DND-41 (cell line): ENCODE measurements at regions not wholly inside any gene's neighbourhood (a gene's known extent, or its start where the extent isn't known, plus 50 kb on each side); places are given as distances from the start of the nearest gene placed in this dataset.

Experiments used
- ATAC-seq: fragments of 200-7000 bp; cut with Tn5 transposase; 3 replicates; pipeline ENCODE4 v1.9.1; 2021; ENCODE audit warnings: low read depth; ENCODE audit not compliant: insufficient read depth
- DNase-seq: peaks from one replicate; pipeline ENCODE4 v3.0.0-alpha.2; 2020
- H2AFZ ChIP-seq: 2 replicates; pipeline ENCODE4 v1.6.0; 2012; ENCODE audit warnings: low read depth, low read length
- H3K27ac ChIP-seq: 2 replicates; pipeline ENCODE4 v1.5.1; 2012; ENCODE audit warnings: low read length, inconsistent platforms
- H3K27me3 ChIP-seq: fragments of 200-600 bp; sonication (generic); 2 replicates; pipeline ENCODE4 v1.6.0; 2012; ENCODE audit warnings: low read length, mild to moderate bottlenecking, inconsistent platforms; ENCODE audit not compliant: insufficient read depth, poor library complexity
- H3K36me3 ChIP-seq: 2 replicates; pipeline ENCODE4 v1.5.1; 2012; ENCODE audit warnings: low read length, inconsistent platforms; ENCODE audit not compliant: insufficient read depth
- H3K4me1 ChIP-seq: 2 replicates; pipeline ENCODE4 v1.5.1; 2012; ENCODE audit warnings: mild to moderate bottlenecking, low read length; ENCODE audit not compliant: insufficient read depth
- H3K4me2 ChIP-seq: 2 replicates; pipeline ENCODE4 v1.6.0; 2012; ENCODE audit warnings: mild to moderate bottlenecking, moderate library complexity, low read length, inconsistent platforms; ENCODE audit not compliant: insufficient read depth
- H3K4me3 ChIP-seq, 2 experiments: fragments of 200-600 bp in 1 of 2; shearing (Covaris generic) in 1 of 2; 2 replicates each; pipeline ENCODE4 v1.5.1; 2012 to 2016; ENCODE audit warnings: inconsistent platforms in 2 of 2, low read length in 2 of 2, mild to moderate bottlenecking in 2 of 2, low read depth in 1 of 2, moderate library complexity in 1 of 2
- H3K79me2 ChIP-seq: 2 replicates; pipeline ENCODE4 v1.6.0; 2012; ENCODE audit warnings: low read length, inconsistent platforms; ENCODE audit not compliant: insufficient read depth
- H3K9ac ChIP-seq: 2 replicates; pipeline ENCODE4 v1.6.0; 2012; ENCODE audit warnings: low read depth, mild to moderate bottlenecking, inconsistent platforms, low read length, moderate library complexity
- H3K9me3 ChIP-seq: 2 replicates; pipeline ENCODE4 v1.5.1; 2012; ENCODE audit warnings: low read length, moderate library complexity, mild to moderate bottlenecking, inconsistent platforms; ENCODE audit not compliant: insufficient read depth, severe bottlenecking
- H4K20me1 ChIP-seq: 2 replicates; pipeline ENCODE4 v1.6.0; 2012; ENCODE audit warnings: low read length; ENCODE audit not compliant: insufficient read depth
- EZH2 ChIP-seq: IDR thresholded peaks from 3 replicates; pipeline ENCODE4 v1.6.1; 2012; ENCODE audit warnings: borderline replicate concordance, low read depth, mild to moderate bottlenecking, moderate library complexity, low read length, inconsistent platforms; ENCODE audit not compliant: severe bottlenecking
- TF ChIP-seq, protein P1 (sequence below): IDR thresholded peaks from 2 replicates; pipeline ENCODE4 v1.5.1; 2012; ENCODE audit warnings: borderline replicate concordance, low read length, moderate library complexity, mild to moderate bottlenecking; ENCODE audit not compliant: poor library complexity, severe bottlenecking; ENCODE audit errors: extremely low read depth

- no peaks in the 10 kb centered on the region for H3K9me3 ChIP-seq
- DNase-seq: no peak
- H2AFZ ChIP-seq: no peak overlapping the region
- no peaks in the 10 kb centered on the region for H4K20me1 ChIP-seq
- H3K9ac ChIP-seq: no peak overlapping the region
- TF ChIP-seq, protein P1, sequence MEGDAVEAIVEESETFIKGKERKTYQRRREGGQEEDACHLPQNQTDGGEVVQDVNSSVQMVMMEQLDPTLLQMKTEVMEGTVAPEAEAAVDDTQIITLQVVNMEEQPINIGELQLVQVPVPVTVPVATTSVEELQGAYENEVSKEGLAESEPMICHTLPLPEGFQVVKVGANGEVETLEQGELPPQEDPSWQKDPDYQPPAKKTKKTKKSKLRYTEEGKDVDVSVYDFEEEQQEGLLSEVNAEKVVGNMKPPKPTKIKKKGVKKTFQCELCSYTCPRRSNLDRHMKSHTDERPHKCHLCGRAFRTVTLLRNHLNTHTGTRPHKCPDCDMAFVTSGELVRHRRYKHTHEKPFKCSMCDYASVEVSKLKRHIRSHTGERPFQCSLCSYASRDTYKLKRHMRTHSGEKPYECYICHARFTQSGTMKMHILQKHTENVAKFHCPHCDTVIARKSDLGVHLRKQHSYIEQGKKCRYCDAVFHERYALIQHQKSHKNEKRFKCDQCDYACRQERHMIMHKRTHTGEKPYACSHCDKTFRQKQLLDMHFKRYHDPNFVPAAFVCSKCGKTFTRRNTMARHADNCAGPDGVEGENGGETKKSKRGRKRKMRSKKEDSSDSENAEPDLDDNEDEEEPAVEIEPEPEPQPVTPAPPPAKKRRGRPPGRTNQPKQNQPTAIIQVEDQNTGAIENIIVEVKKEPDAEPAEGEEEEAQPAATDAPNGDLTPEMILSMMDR: no peak
- TF ChIP-seq EZH2: no peak
- H3K27ac ChIP-seq: no peak overlapping the region
- H3K27me3 ChIP-seq: no peaks in the 10 kb centered on the region
- H3K4me1 ChIP-seq: no peaks in the 10 kb centered on the region
- H3K4me2 ChIP-seq: no peak overlapping the region
- H3K79me2 ChIP-seq: no peaks in the 10 kb centered on the region
- no peak for ATAC-seq
- H3K36me3 ChIP-seq: no peaks in the 10 kb centered on the region
- no peak overlapping the region for H3K4me3 ChIP-seq
Observed at GRCh38 chr19:30317403-30317802, 54.8 kb upstream of the ZNF536 start.

DNA sequence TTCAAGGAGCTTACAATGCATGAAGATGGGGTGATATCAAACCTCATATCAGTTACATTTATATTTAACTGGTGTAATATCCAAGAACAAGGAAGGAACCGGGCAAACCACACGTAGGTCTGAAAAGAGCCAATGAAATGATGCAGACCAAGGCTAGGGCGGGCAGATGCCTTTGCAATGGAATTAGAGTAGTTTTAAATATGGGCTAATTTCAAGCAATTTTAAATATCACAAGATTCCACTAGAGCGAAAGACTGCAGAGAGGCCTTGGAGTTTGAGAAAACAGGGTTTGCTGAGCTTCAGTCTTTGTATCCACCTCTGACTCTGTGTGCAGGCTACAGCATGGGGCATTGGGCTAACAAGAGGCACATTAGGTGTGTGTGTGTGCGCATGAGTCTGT is 53.9 kb upstream of the ZNF536 start:
- TF ChIP-seq, protein P1: no peak
- TF ChIP-seq EZH2: no peak

GRCh38 chr19:30318936-30319335 is 53.2 kb upstream of the ZNF536 start:
- TF ChIP-seq, protein P1: no peak
- TF ChIP-seq EZH2: no peak
- Histone ChIP-seq H3K4me2 (no peak overlapping the region), H3K4me1 (no peaks in the 10 kb centered on the region), H2AFZ (no peak overlapping the region), H3K9ac (no peak overlapping the region), H4K20me1 (no peaks in the 10 kb centered on the region), H3K27ac (no peak overlapping the region), H3K36me3 (no peaks in the 10 kb centered on the region), H3K27me3 (no peaks in the 10 kb centered on the region), H3K4me3 (no peak overlapping the region), H3K9me3 (no peaks in the 10 kb centered on the region), H3K79me2 (no peaks in the 10 kb centered on the region)
- DNase-seq: no peak
- no peak for ATAC-seq

More for the DNA sequence above, 53.9 kb upstream of the ZNF536 start:
- Histone ChIP-seq H3K4me3 (no peak overlapping the region), H3K9me3 (no peaks in the 10 kb centered on the region), H3K27ac (no peak overlapping the region), H4K20me1 (no peaks in the 10 kb centered on the region), H3K27me3 (no peaks in the 10 kb centered on the region), H2AFZ (no peak overlapping the region), H3K9ac (no peak overlapping the region), H3K4me2 (no peak overlapping the region), H3K36me3 (no peaks in the 10 kb centered on the region), H3K79me2 (no peaks in the 10 kb centered on the region), H3K4me1 (no peaks in the 10 kb centered on the region)
- DNase-seq (no peak), ATAC-seq (no peak)

GRCh38 chr19:30319411-30319810 is 52.8 kb upstream of the ZNF536 start:
- TF ChIP-seq, protein P1: no peak
- no peak for TF ChIP-seq EZH2
- H4K20me1 ChIP-seq: no peaks in the 10 kb centered on the region
- H3K4me1 ChIP-seq: no peaks in the 10 kb centered on the region
- H3K9ac ChIP-seq: no peak overlapping the region
- ATAC-seq: no peak
- H3K9me3 ChIP-seq: no peaks in the 10 kb centered on the region
- H2AFZ ChIP-seq: no peak overlapping the region
- no peak overlapping the region for H3K4me2 ChIP-seq
- H3K27ac ChIP-seq: no peak overlapping the region
- H3K4me3 ChIP-seq: no peak overlapping the region
- DNase-seq: no peak
- no peaks in the 10 kb centered on the region for H3K27me3 ChIP-seq
- H3K36me3 ChIP-seq: no peaks in the 10 kb centered on the region
- no peaks in the 10 kb centered on the region for H3K79me2 ChIP-seq
